Endothelial cell of umbilical vein (primary cell): ENCODE measurements at regions not wholly inside any gene's neighbourhood (a gene's known extent, or its start where the extent isn't known, plus 50 kb on each side); places are given as distances from the start of the nearest gene placed in this dataset.

Experiments
- CTCF ChIP-seq, 2 donors: IDR thresholded peaks; 1 replicate in 1 of 2; 2 replicates in 1 of 2; pipeline ENCODE4 v1.5.1; 2011; ENCODE audit warnings: low read length in 2 of 2, mild to moderate bottlenecking in 2 of 2, moderate library complexity in 2 of 2, control low read depth in 1 of 2, inconsistent platforms in 1 of 2, low read depth in 1 of 2; ENCODE audit not compliant: insufficient read depth in 1 of 2; ENCODE audit errors: extremely low read depth in 1 of 2
- MYC ChIP-seq: IDR thresholded peaks from one replicate; pipeline ENCODE4 v1.6.1; 2011; ENCODE audit warnings: mild to moderate bottlenecking, low read depth, low read length
- POLR2A ChIP-seq: IDR thresholded peaks from 2 replicates; pipeline ENCODE4 v1.6.1; 2012; ENCODE audit warnings: low read depth, mild to moderate bottlenecking, control low read depth, low read length
- POLR2AphosphoS5 ChIP-seq: IDR thresholded peaks from 2 replicates; pipeline ENCODE4 v1.6.1; 2012; ENCODE audit warnings: low read depth, mild to moderate bottlenecking, control low read depth, low read length, moderate library complexity; ENCODE audit not compliant: insufficient read depth

GRCh38 chr12:68425998-68426397, 93.8 kb upstream of the MDM1 start:
- TF ChIP-seq CTCF (IDR thresholded peaks at IDR 0.05; ENCODE audit: extremely low read depth in 1 of 2, insufficient read depth in 1 of 2, low read depth in 1 of 2, low read length in 2 of 2) (no peak), POLR2AphosphoS5 (no peak), MYC (no peak), POLR2A (no peak)
